ENCODE measurements at regions not wholly inside any gene's neighbourhood (a gene's known extent, or its start where the extent isn't known, plus 50 kb on each side); places are given as distances from the start of the nearest gene placed in this dataset.

- intact Hi-C loops (cut with micrococcal nuclease; ENCODE audit: unreplicated experiment) (no loop called here), in situ Hi-C loops (cut with HindIII; ENCODE audit: low pct_unique_long_range_greater_than_20kb, low sequenced_read_pairs) (no loop called here)
- H3K27ac ChIP-seq (ENCODE audit: low read length) = no peak overlapping the region
- POLR2A ChIA-PET = no interaction called here
- H3K36me3 ChIP-seq (ENCODE audit: control insufficient read depth, insufficient read depth, low read length) = no peaks in the 10 kb centered on the region
- no peak for DNase-seq (ENCODE audit: low read depth, low spot score)
- CTCF ChIA-PET = no interaction called here
- no peak for ATAC-seq
- no peaks in the 10 kb centered on the region; the same call in 1 of the 2 replicates for H3K27me3 ChIP-seq (ENCODE audit: control insufficient read depth, insufficient read depth, low read length)
- BruUV-seq (replicated peaks) = no TSS peak
- H3K9me3 ChIP-seq (ENCODE audit: control insufficient read depth, insufficient read depth, low read depth, low read length) = no peaks in the 10 kb centered on the region
- no peak overlapping the region for H3K4me3 ChIP-seq (ENCODE audit: low read depth in 2 of 2, low read length in 2 of 2)
- H3K4me1 ChIP-seq (ENCODE audit: control insufficient read depth, insufficient read depth, low read length) = no peaks in the 10 kb centered on the region
- TF ChIP-seq SIN3A (IDR thresholded peaks at IDR 0.05; ENCODE audit: borderline replicate concordance, insufficient read depth, low read depth, low read length) (no peak), CTCF (IDR thresholded peaks at IDR 0.05) (no peak), TCF7L2 (IDR thresholded peaks at IDR 0.05; ENCODE audit: low read depth, low read length) (no peak), POLR2AphosphoS5 (IDR thresholded peaks at IDR 0.05; ENCODE audit: low read depth, low read length) (no peak), REST (IDR thresholded peaks at IDR 0.05; ENCODE audit: insufficient read depth in 1 of 2, low read depth in 2 of 2, low read length in 1 of 2) (no peak)
These were observed 57.1 kb upstream of the ANKRD1 start for GRCh38 chr10:90977855-90978486.

- Histone ChIP-seq H3K4me3 (ENCODE audit: low read depth in 2 of 2, low read length in 2 of 2) (no peak overlapping the region), H3K27ac (ENCODE audit: low read length) (no peak overlapping the region), H3K36me3 (ENCODE audit: control insufficient read depth, insufficient read depth, low read length) (no peaks in the 10 kb centered on the region), H3K9me3 (ENCODE audit: control insufficient read depth, insufficient read depth, low read depth, low read length) (no peaks in the 10 kb centered on the region), H3K27me3 (ENCODE audit: control insufficient read depth, insufficient read depth, low read length) (no peaks in the 10 kb centered on the region; the same call in 1 of the 2 replicates), H3K4me1 (ENCODE audit: control insufficient read depth, insufficient read depth, low read length) (no peaks in the 10 kb centered on the region)
- in situ Hi-C loops (cut with HindIII; ENCODE audit: low pct_unique_long_range_greater_than_20kb, low sequenced_read_pairs) (no loop called here), intact Hi-C loops (cut with micrococcal nuclease; ENCODE audit: unreplicated experiment) (no loop called here)
- DNase-seq (ENCODE audit: low read depth, low spot score) = no peak
- no TSS peak for BruUV-seq (replicated peaks)
- no peak for ATAC-seq
- ChIA-PET POLR2A (interaction anchor here (0.6 kb wide), 1 partner anchor 13 kb away, joined by 6 read pairs; no protein-coding TSS in a partner anchor), CTCF (no interaction called here)
- TF ChIP-seq SIN3A (IDR thresholded peaks at IDR 0.05; ENCODE audit: borderline replicate concordance, insufficient read depth, low read depth, low read length) (no peak), REST (IDR thresholded peaks at IDR 0.05; ENCODE audit: insufficient read depth in 1 of 2, low read depth in 2 of 2, low read length in 1 of 2) (no peak), TCF7L2 (IDR thresholded peaks at IDR 0.05; ENCODE audit: low read depth, low read length) (no peak), CTCF (IDR thresholded peaks at IDR 0.05) (no peak), POLR2AphosphoS5 (IDR thresholded peaks at IDR 0.05; ENCODE audit: low read depth, low read length) (no peak)
These were observed 61.6 kb upstream of the ANKRD1 start for GRCh38 chr10:90982406-90983008.
